NCI-H2081 treated with DMSO at 0.1 percent for 48 hours (cell line): ENCODE measurements at regions not wholly inside any gene's neighbourhood (a gene's known extent, or its start where the extent isn't known, plus 50 kb on each side); places are given as distances from the start of the nearest gene placed in this dataset.

Source experiments
- DNase-seq: peaks from one replicate; lab custom pipeline; 2025; lab: John Stamatoyannopoulos, UW

GRCh38 chrX:42946544-42947194 lies 168.7 kb upstream of the PPP1R2C start:
- no peak for DNase-seq

- DNase-seq = no peak
These were observed 171.0 kb upstream of the PPP1R2C start for GRCh38 chrX:42948723-42949657.

- no peak for DNase-seq
These were observed 173.8 kb upstream of the PPP1R2C start for GRCh38 chrX:42951747-42952146.

DNA sequence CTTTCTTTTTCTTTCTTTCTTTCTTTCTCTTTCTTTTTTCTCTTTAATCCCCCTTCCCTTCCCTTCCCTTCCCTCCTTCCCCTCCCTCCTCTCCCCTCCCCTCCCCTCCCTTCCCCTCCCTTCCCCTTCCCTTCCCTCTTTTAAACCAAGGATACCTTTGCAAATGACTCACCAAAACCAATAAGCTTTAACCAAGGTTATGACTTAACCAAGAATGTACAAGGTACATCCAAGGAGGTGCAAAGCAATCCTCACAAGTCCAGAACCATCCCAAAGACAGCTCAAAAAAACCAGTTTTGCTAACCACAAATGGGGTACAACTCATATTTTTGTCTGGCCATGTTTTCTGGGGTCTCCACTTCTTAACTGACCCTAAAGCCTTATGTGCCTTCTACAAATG lies 174.7 kb upstream of the PPP1R2C start:
- DNase-seq = no peak

DNA sequence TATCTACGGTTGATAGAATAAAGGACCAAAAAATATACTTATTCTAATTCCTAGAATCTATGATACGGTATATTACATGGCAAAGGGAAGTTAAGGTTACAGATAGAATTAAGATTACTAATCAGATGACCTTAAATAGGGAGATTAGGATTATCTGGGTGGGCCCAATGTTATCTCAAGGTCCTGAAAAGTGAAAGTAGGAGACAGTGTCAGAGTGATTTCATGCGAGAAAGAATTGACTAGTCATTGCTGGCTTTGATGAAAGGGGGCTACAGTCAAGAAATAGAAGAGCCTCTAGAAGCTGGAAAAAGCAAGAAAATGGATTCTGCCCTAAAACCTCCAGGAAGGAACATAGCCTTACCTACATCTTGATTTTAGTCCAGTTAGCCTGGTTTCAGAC lies 176.9 kb upstream of the PPP1R2C start:
- no peak for DNase-seq

DNA sequence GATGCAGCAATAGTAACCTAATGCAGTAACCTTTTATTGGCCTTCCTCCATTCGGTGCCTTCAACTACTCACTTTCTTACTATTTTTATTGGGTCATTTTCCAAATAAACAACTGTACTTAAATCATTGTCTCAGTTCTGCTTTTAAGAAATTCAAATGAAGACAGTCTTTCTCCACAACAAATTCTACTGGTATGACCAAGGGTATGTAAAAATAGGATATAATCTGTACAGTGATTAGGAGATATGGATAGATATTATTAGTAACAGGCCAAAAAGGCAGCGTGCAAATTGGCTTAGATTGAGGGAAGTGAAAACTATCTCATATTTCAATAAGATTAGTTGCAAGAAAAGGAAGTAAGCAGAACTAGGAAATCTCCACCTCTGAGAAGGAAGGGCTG lies 177.4 kb upstream of the PPP1R2C start:
- DNase-seq = no peak

DNA sequence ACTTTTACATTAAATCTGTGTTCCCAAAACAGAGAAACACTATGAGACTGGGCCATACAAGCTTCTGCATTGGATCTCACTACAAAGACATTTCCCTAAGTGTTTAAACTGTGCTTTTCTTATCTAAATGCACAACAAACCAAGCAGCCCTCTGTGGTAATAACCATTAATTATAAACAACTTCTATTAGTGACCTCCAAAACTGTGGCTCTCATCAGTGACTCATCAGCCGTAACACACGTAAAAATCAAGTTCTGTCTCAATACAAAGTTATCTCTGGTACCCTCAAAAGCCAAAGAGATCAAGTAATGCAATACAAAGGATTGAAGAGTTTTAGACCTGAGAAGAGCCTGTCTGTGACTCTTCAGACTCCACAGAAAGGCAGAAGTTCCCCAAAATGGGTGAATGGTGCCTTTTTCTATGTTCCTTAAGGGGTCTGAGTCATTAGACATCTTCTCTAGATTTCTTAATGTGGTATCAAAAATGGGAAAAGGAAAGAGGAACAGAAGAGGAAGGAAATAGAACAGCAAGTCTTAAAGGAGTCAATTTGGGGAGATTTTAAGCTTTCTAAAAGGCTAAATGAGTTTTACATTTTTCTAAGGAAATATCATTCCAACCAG lies 189.8 kb upstream of the PPP1R2C start:
- DNase-seq = no peak

- no peak for DNase-seq
These were observed 195.4 kb upstream of the PPP1R2C start for GRCh38 chrX:42973321-42973720.

GRCh38 chrX:42975906-42976305 lies 197.9 kb upstream of the PPP1R2C start:
- no peak for DNase-seq

- DNase-seq = no peak
These were observed 198.9 kb upstream of the PPP1R2C start for GRCh38 chrX:42976746-42977366.

DNA sequence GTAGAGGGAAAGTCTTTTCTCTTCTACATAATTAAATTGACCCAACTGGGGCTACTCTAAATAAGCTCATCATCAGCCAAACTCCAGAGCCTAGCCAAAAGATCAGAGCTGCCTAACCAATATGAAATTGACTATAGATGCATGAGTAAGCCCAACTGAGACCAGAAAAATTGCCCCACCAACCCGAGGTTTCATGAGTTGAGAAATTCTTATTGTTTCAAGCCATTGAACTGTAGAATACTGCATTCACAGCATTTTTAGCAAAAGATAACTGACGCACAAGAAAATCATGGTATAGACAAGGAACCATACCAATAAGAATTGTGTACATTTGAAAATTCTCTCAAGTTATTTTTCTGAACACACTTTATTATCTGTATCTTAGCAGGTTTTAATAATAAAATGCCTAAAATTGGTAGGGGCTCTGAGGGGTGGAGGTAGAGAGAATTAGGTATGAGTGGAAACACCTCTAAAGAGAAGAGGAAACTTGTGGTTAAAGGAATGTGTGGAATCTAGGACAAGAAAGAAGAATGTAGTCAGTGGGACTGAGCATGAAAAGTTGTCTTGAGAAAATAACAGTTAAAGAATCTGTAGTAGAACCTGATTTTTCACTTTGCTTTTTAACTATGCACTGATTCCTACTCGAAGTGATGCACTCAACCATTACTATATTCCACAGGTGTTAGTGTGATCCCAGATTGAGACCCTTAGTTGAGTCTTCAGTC lies 200.9 kb upstream of the PPP1R2C start:
- no peak for DNase-seq

DNA sequence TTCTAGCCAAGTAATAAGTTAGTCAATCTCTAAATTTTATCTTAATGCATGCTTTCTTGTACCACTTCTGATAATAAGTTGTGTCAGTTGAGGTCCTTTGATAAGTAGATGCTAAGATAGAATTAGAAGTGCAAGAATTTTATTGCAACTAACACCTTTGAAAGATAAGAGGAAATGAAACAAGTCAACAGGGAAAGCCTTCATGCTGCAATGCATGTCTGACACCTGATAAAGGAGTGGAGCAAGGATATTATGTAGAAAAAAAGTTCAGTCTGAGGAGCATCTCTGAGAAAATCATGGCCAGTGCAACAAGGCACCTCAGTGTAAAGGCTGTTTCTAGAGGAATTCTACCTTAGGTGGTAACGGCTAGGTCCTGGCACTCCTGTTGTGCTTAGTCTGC lies 210.7 kb upstream of the PPP1R2C start:
- no peak for DNase-seq

GRCh38 chrX:42992199-42992943 lies 214.4 kb upstream of the PPP1R2C start:
- no peak for DNase-seq

- no peak for DNase-seq
These were observed 218.9 kb upstream of the PPP1R2C start for GRCh38 chrX:42996861-42997260.

- DNase-seq = no peak
These were observed 222.2 kb upstream of the PPP1R2C start for GRCh38 chrX:43000121-43000520.

GRCh38 chrX:43002526-43003203 lies 224.7 kb upstream of the PPP1R2C start:
- no peak for DNase-seq

- DNase-seq = no peak
These were observed 225.2 kb upstream of the PPP1R2C start for GRCh38 chrX:43003204-43003565.

DNA sequence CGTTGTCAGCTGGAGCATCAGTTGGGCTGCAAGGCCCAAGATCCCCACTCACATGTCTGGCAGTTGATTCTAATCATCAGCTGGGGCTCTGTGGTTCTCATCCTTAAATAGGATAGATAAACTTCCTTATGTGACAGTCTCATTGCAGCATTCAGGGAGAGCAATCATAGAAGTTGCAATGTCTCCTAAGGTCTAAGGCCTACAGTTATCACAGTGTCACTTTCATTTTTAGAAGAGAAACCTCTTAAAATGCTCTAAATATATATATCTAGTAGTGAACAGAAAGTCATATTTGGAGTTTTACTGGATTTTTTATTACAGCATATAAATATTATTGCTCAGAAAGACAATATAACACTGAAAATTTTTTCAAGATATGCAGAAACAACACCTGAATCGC lies 226.0 kb upstream of the PPP1R2C start:
- DNase-seq = no peak

- no peak for DNase-seq
These were observed 227.6 kb upstream of the PPP1R2C start for GRCh38 chrX:43005561-43005960.

DNA sequence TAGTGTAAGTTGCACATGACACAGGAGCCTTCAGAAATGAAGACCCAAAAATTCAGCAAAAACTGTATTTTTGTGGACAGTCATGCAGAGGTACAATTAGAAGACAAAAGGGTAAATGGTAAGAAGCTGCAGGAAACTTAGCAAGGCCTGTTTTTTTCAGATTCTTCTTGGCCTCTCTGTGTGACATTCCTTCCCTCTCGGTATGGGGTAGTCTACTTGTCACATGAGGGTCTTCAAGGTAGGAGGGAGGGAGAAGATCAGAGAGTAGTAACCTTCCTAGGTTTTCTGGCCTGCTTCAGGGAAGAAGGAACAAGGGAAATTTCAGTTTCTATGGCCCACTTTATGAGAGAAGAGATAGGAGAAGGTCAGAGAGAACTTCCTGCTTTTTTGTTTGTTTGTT lies 230.4 kb upstream of the PPP1R2C start:
- no peak for DNase-seq

DNA sequence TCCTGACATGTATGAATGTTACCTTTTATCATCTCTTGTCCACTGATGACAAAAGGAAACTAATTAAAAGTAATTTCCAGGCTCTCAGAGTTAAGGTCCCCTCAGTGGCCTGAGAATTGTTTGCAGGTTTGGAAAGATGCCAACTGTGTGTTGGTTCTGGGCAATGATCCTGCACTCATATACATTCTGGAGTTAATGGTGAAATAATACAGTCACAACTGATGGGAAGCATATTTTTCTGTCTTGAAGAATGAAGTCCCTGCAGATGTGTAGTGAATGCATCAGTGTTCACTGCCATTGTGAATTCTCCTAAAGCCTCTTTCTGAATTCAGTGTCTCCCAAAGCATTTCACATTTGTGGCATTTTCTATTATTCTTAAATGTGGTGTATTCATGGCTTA lies 238.1 kb upstream of the PPP1R2C start:
- DNase-seq = no peak
